ENCODE measurements at regions not wholly inside any gene's neighbourhood (a gene's known extent, or its start where the extent isn't known, plus 50 kb on each side); places are given as distances from the start of the nearest gene placed in this dataset.

DNA sequence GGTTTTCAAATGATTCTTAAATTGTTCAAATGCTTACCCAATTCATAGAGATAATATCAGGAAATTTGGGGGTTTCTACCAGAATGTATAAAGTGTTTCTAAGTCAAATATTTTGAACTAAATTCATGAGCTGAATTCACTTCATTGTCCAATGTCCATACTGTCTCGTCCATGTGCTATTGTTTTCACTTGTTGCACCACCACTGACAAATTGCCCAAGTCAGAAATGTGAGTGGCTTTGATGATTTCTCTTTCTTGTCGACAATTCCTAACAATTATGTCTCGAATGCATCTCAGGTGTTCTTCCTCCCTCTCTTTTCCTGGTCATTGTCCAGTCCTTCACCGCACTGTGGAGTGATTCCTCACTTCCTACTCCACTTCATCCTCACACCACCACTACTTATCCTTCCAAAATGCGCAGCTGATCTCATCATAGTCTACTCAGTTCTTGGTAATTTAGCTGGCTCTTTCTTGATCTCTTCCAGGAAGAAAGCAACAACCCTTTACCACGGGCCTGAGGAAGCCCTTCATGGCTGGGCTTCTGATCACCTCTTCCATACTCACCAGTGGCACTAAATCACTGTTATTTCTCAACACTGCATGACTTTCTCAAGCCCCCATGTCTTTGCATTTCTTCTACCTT is 161.1 kb downstream of the FOXA2 start:
- TF ChIP-seq, protein P1, sequence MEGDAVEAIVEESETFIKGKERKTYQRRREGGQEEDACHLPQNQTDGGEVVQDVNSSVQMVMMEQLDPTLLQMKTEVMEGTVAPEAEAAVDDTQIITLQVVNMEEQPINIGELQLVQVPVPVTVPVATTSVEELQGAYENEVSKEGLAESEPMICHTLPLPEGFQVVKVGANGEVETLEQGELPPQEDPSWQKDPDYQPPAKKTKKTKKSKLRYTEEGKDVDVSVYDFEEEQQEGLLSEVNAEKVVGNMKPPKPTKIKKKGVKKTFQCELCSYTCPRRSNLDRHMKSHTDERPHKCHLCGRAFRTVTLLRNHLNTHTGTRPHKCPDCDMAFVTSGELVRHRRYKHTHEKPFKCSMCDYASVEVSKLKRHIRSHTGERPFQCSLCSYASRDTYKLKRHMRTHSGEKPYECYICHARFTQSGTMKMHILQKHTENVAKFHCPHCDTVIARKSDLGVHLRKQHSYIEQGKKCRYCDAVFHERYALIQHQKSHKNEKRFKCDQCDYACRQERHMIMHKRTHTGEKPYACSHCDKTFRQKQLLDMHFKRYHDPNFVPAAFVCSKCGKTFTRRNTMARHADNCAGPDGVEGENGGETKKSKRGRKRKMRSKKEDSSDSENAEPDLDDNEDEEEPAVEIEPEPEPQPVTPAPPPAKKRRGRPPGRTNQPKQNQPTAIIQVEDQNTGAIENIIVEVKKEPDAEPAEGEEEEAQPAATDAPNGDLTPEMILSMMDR (IDR thresholded peaks at IDR 0.05; ENCODE audit: control insufficient read depth, insufficient read depth, low read depth, low read length, missing control alignments) = no peak
- DNase-seq (ENCODE audit: low read depth) = no peak

DNA sequence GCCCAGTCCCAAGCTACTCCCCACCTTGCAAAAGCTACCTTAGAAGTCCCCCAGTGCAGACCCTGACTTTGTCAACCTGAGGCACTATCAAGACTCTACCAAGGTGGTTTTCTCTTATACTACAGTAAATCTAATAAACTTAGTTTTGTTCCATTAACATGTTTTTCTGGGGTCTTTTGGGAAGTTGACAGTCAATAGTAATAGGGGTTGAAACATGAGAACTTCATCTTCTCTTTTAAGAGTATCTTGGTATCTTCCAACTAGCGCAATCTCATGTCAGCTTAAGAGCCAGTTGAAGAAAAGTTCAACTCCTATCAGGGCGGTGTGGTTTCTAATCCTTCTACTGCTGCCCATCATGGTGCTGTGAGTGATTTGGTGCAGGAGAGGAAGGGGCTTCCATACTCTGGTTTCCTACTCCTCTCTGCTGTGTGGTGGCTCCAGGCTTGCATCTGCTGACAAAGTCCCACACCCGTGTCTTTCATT is 164.2 kb downstream of the FOXA2 start:
- DNase-seq (ENCODE audit: low read depth) = no peak
- TF ChIP-seq, protein P1 (IDR thresholded peaks at IDR 0.05; ENCODE audit: control insufficient read depth, insufficient read depth, low read depth, low read length, missing control alignments) = no peak
- H3K4me3 ChIP-seq (ENCODE audit: control insufficient read depth, low read depth, low read length) = no peak overlapping the region

More for the DNA sequence above, 161.1 kb downstream of the FOXA2 start:
- H3K4me3 ChIP-seq (ENCODE audit: control insufficient read depth, low read depth, low read length) = no peak overlapping the region

DNA sequence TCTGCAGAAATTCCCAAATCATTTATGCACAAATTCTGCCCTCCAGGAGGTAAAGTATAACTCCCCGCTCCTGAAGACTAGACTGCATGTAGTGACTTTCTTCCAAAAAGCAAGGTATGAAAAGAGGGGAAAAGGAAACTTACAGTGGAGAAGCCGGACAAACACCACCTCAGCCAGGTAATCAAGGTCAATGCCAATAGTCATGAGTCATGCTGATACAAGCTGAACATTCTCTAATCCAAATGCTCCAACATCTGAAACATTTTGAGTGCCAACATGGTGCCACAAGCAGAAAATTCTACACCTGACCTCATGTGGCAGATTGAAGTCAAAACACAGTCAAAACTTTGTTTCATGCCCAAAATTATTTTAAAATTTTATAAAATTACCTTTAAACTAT is 165.6 kb downstream of the FOXA2 start:
- DNase-seq (ENCODE audit: low read depth) = no peak
- H3K4me3 ChIP-seq (ENCODE audit: control insufficient read depth, low read depth, low read length) = no peak overlapping the region
- TF ChIP-seq, protein P1 (IDR thresholded peaks at IDR 0.05; ENCODE audit: control insufficient read depth, insufficient read depth, low read depth, low read length, missing control alignments) = no peak

DNA sequence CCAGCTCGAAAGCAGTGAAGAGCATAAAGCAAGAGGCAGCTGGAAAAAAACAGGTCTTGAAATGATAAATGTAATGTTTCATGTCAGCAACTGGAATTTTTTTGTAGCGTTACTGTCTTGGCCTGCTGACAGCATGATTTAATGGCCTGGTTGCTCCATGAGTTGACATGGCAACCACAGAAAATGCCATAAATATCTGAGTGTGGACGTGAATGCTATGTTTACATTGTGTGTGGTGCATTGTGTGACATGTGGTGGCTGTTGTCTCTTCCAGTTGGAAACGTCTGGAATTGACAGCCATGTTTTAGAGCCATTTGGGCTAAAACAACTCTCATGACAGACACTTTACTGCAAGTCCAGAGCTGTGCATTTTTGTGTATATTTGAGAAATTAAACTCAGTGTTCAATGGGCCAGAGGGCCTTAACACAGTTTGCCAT is 170.0 kb downstream of the FOXA2 start:
- DNase-seq (ENCODE audit: low read depth) = peak; percentile 3
- TF ChIP-seq, protein P1 (IDR thresholded peaks at IDR 0.05; ENCODE audit: control insufficient read depth, insufficient read depth, low read depth, low read length, missing control alignments) = no peak
- no peak overlapping the region for H3K4me3 ChIP-seq (ENCODE audit: control insufficient read depth, low read depth, low read length)

DNA sequence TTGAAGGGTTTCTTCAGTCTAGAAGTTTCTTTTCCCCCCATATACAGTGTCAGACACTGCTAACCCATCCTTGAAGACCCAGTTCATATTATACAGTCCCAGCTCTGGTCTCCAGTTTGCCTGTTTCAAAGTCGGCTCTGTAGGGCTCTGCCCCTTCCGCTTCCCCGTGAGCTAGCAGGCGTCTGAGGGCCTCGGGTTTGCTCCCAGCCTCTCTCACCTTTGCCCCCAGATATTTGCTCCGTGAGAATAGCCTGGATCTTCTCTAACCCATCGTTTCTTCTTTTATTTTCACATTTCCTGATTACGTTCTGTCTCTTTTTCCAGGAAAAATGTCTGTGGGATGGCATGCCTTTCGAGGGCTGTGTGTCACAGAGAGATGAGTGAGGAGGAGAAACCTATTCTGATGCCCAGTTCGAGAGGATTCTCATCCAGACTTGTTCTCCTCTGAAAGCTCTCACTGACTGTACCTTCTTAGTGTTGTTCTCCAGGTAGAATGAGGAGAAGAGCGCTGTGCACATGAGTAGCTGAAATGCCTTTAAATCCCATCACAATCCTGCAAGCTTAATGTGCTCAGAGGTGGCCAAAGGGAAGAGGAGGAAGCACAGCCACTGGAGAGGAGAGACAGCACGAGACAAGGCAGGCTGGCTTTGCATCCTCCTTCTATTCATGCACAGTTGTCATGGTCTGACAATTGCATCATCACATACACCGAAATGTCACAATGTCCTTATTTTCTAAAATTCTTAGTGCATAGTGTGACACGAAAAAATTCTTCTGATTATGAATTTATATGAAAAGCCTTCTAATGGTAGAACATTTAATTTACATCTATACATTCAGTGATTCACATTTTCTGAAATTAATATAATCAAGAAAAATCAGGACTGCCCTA is 171.1 kb downstream of the FOXA2 start:
- H3K4me3 ChIP-seq (ENCODE audit: control insufficient read depth, low read depth, low read length) = no peak overlapping the region
- DNase-seq (ENCODE audit: low read depth) = no peak
- TF ChIP-seq, protein P1 (IDR thresholded peaks at IDR 0.05; ENCODE audit: control insufficient read depth, insufficient read depth, low read depth, low read length, missing control alignments) = no peak

DNA sequence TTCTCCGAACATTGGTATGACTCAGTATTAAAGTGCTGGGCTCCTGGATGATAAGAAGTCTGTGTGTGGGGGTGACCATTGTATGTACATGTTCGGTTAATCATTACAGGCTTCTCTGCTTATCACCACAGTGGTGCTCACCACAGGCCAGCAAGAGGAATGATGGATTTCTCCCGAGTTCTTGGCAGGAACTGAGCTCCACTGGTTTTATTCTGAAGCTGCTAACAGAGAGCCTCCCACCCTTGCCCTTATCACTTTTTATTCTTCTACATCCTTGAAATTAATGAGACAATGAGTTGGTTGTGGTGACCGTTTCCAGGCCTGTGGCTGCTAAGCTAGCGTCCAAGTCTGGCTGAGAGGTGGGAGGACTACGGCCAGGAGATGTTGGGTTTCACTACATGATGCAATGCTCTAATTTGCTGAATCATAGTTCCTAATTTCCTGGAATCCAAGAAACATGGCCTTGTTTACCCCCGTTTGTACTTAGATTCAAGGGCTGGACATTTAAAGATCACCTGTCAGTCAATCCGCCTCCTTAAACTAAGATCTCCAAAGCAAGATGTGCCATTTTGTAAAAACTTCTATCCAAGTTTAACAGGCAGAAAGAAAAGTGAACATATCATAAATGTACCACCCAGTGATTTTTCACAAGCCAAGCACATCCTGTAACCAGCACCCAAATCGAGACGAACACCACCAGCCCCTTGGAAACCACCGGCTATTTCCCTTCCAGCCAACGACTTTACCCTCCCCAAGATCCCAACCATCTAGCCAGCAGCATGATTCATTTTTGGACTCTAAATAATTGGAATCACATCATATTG is 172.5 kb downstream of the FOXA2 start:
- TF ChIP-seq, protein P1 (IDR thresholded peaks at IDR 0.05; ENCODE audit: control insufficient read depth, insufficient read depth, low read depth, low read length, missing control alignments) = no peak
- peak; percentile 37 for DNase-seq (ENCODE audit: low read depth)
- no peak overlapping the region for H3K4me3 ChIP-seq (ENCODE audit: control insufficient read depth, low read depth, low read length)
